ENCODE measurements at regions not wholly inside any gene's neighbourhood (a gene's known extent, or its start where the extent isn't known, plus 50 kb on each side); places are given as distances from the start of the nearest gene placed in this dataset.

GRCh38 chr14:25516838-25517237 lies 466.9 kb upstream of the STXBP6 start:
- TF ChIP-seq, protein P1, sequence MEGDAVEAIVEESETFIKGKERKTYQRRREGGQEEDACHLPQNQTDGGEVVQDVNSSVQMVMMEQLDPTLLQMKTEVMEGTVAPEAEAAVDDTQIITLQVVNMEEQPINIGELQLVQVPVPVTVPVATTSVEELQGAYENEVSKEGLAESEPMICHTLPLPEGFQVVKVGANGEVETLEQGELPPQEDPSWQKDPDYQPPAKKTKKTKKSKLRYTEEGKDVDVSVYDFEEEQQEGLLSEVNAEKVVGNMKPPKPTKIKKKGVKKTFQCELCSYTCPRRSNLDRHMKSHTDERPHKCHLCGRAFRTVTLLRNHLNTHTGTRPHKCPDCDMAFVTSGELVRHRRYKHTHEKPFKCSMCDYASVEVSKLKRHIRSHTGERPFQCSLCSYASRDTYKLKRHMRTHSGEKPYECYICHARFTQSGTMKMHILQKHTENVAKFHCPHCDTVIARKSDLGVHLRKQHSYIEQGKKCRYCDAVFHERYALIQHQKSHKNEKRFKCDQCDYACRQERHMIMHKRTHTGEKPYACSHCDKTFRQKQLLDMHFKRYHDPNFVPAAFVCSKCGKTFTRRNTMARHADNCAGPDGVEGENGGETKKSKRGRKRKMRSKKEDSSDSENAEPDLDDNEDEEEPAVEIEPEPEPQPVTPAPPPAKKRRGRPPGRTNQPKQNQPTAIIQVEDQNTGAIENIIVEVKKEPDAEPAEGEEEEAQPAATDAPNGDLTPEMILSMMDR (IDR thresholded peaks at IDR 0.05; ENCODE audit: insufficient read depth, low read length, poor library complexity, severe bottlenecking) = no peak
- TF ChIP-seq EZH2phosphoT487 (conservative IDR thresholded peaks at IDR 0.05; ENCODE audit: low read length) = no peak
